Breast epithelium (tissue), 4 donors: ENCODE measurements at regions not wholly inside any gene's neighbourhood (a gene's known extent, or its start where the extent isn't known, plus 50 kb on each side); places are given as distances from the start of the nearest gene placed in this dataset.

Experiments
- DNase-seq, 2 donors: peaks; one replicate each; pipeline ENCODE4 v3.0.0-alpha.2; 2019; ENCODE audit warnings: low spot score in 2 of 2
- H3K27ac ChIP-seq, 2 donors: fragments of 200-600 bp; sonication (generic) in 1 of 2; one replicate each; pipeline ENCODE4 v1.5.1; 2016 to 2019; ENCODE audit warnings: mild to moderate bottlenecking in 1 of 2
- H3K27me3 ChIP-seq, 2 donors: fragments of 200-600 bp; sonication (generic) in 1 of 2; one replicate each; pipeline versions ENCODE4 v1.5.1 to v1.6.0; 2017 to 2019; ENCODE audit warnings: control low read depth in 1 of 2, mild to moderate bottlenecking in 1 of 2
- H3K36me3 ChIP-seq: fragments of 200-600 bp; one replicate; pipeline ENCODE4 v1.5.1; 2019
- H3K4me1 ChIP-seq, 2 donors: fragments of 200-600 bp; sonication (generic); one replicate each; pipeline ENCODE4 v1.5.1; 2016 to 2019; ENCODE audit warnings: control low read depth in 1 of 2
- H3K4me3 ChIP-seq, 3 donors: fragments of 200-600 bp; sonication (generic); 1 replicate in 2 of 3; 2 replicates in 1 of 3; pipeline ENCODE4 v1.5.1; 2016 to 2019; ENCODE audit warnings: mild to moderate bottlenecking in 3 of 3, moderate library complexity in 2 of 3
- H3K9me3 ChIP-seq, 2 donors: fragments of 200-600 bp; sonication (generic) in 1 of 2; one replicate each; pipeline ENCODE4 v1.5.1; 2016 to 2019; ENCODE audit warnings: control low read depth in 1 of 2
- CTCF ChIP-seq, 3 donors: fragments of 450-650 bp; IDR thresholded peaks; one replicate each; pipeline ENCODE4 v1.5.1; 2016 to 2017; ENCODE audit warnings: antibody characterized with exemption in 3 of 3, mild to moderate bottlenecking in 3 of 3, moderate library complexity in 3 of 3
- POLR2A ChIP-seq: fragments of 450-650 bp; IDR thresholded peaks from one replicate; pipeline ENCODE4 v1.6.1; 2016; ENCODE audit warnings: antibody characterized with exemption, mild to moderate bottlenecking, moderate library complexity
- POLR2AphosphoS5 ChIP-seq, 3 donors: sonication (generic); formaldehyde crosslinking; IDR thresholded peaks; one replicate each; pipeline ENCODE4 v1.6.1; 2017; ENCODE audit warnings: antibody characterized with exemption in 3 of 3
- intact Hi-C: fragments of 100-400 bp; cut with DNase I; formaldehyde crosslinking; loops from one replicate; pipeline ENCODE4 v1.15.1; 2023; ENCODE audit warnings: low total_unique reads

DNA sequence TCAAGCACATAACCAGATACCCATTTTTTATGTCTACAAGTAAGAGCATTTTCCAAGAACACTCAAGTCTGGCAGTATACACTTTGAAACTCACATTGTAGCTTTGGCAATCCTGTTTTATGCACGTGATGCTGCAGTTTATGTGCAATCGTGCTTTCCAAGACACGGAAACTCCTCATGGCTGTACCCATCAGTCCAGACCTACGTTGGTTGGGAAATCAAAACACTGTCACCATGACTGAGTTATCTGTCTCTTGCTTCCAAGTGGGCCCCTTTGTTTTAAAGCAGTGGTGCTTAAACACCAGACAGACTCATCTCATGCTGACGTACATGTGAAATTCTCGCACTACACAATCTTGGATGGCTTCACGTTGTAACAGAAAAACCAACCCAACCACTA, 192.8 kb downstream of the LTN1 start:
- Histone ChIP-seq H3K36me3 (no peaks in the 10 kb centered on the region), H3K4me1 (no peaks in the 10 kb centered on the region), H3K27me3 (no peaks in the 10 kb centered on the region), H3K9me3 (no peaks in the 10 kb centered on the region), H3K27ac (no peak overlapping the region), H3K4me3 (no peak overlapping the region)
- TF ChIP-seq CTCF (IDR thresholded peaks at IDR 0.05) = no peak
- TF ChIP-seq POLR2A = no peak
- no peak for TF ChIP-seq POLR2AphosphoS5 (IDR thresholded peaks at IDR 0.05)
- intact Hi-C loops = loop anchor here (1.0 kb wide), 1 partner anchor 9 kb away; no protein-coding TSS in a partner anchor
- no peak for DNase-seq

DNA sequence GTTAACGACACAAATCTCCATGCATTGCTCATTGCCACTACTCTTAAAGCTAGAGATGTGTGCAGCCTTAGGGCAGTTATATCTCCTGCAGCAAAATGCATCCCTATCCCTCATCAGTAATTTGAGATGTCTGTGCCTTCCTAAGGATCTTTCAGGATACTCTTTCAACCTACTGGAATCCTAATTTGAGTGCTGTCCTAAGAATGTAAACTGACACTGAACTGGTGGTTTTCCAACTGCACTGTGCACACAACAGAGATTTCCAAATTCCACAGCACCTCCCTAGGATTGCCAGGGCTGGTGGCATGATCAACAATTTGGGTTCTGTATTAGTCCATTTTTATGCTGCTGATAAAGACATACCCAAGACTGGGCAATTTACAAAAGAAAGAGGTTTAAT, 193.9 kb downstream of the LTN1 start:
- DNase-seq = no peak
- H3K27me3 ChIP-seq = no peaks in the 10 kb centered on the region
- no peak overlapping the region for H3K27ac ChIP-seq
- no peak overlapping the region for H3K4me3 ChIP-seq
- TF ChIP-seq POLR2AphosphoS5 (IDR thresholded peaks at IDR 0.05) (no peak), CTCF (IDR thresholded peaks at IDR 0.05) (no peak), POLR2A (no peak)
- intact Hi-C loops = loop anchor here (1.0 kb wide), 1 partner anchor 7 kb away; no protein-coding TSS in a partner anchor
- H3K4me1 ChIP-seq = no peaks in the 10 kb centered on the region
- no peaks in the 10 kb centered on the region for H3K36me3 ChIP-seq
- no peaks in the 10 kb centered on the region for H3K9me3 ChIP-seq

DNA sequence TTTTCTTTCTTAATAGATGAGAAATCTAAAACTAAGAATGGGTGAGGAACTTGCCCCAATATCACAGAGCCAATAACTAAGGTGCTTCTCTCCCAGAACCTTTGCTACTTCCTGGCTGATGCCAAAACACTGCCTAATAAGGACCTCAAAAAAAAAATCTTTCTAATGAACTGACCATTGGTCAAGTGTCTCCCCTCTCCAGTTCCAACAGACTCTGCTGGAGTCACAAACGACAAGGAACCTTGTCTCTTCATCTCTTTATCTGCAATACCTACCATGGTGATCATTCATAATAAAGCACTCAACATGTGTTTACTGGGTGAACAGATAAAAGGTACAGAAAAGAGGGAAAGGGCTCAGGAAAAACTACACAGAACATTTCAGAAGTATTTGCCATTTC, 197.4 kb downstream of the LTN1 start:
- Histone ChIP-seq H3K4me1 (no peaks in the 10 kb centered on the region), H3K36me3 (no peaks in the 10 kb centered on the region), H3K9me3 (no peaks in the 10 kb centered on the region), H3K4me3 (no peak overlapping the region), H3K27ac (no peak overlapping the region), H3K27me3 (no peaks in the 10 kb centered on the region)
- intact Hi-C loops = no loop called here
- TF ChIP-seq CTCF (IDR thresholded peaks at IDR 0.05) = no peak
- TF ChIP-seq POLR2AphosphoS5 (IDR thresholded peaks at IDR 0.05) = no peak
- TF ChIP-seq POLR2A = no peak
- DNase-seq = no peak

DNA sequence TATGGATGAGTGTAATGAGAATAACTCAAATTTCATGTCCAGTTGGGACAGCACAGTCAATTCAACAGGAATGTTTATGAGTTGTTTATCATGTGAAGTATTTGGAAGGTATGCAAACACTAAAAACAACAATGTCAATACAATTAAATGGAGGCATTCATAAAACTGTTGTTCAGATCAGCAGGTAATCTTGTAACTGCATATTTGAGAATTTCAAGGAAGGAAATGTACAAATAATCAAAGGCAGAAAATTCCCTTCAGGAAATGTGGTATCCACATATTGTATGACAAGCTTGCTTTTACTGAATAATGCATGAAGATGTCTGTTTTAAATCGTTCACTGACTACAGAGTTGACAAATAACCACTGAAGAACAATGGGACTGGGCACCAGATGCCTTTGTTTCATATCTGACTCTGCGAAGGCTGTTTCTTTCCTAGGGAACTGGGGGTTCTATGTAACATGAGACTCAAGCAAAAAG, 198.3 kb downstream of the LTN1 start:
- Histone ChIP-seq H3K36me3 (no peaks in the 10 kb centered on the region), H3K4me1 (no peaks in the 10 kb centered on the region), H3K27ac (no peak overlapping the region), H3K27me3 (no peaks in the 10 kb centered on the region), H3K9me3 (no peaks in the 10 kb centered on the region), H3K4me3 (no peak overlapping the region)
- intact Hi-C loops = no loop called here
- DNase-seq = no peak
- TF ChIP-seq CTCF (IDR thresholded peaks at IDR 0.05) = no peak
- no peak for TF ChIP-seq POLR2A
- no peak for TF ChIP-seq POLR2AphosphoS5 (IDR thresholded peaks at IDR 0.05)

GRCh38 chr21:28793043-28793442, 199.6 kb downstream of the LTN1 start:
- Histone ChIP-seq H3K27ac (no peak overlapping the region), H3K9me3 (no peaks in the 10 kb centered on the region), H3K27me3 (no peaks in the 10 kb centered on the region), H3K4me1 (no peaks in the 10 kb centered on the region), H3K4me3 (no peak overlapping the region), H3K36me3 (no peaks in the 10 kb centered on the region)
- no peak for DNase-seq
- TF ChIP-seq POLR2A (no peak), CTCF (IDR thresholded peaks at IDR 0.05) (no peak), POLR2AphosphoS5 (IDR thresholded peaks at IDR 0.05) (no peak)
- intact Hi-C loops = no loop called here
